ENCODE measurements at regions not wholly inside any gene's neighbourhood (a gene's known extent, or its start where the extent isn't known, plus 50 kb on each side); places are given as distances from the start of the nearest gene placed in this dataset.

DNA sequence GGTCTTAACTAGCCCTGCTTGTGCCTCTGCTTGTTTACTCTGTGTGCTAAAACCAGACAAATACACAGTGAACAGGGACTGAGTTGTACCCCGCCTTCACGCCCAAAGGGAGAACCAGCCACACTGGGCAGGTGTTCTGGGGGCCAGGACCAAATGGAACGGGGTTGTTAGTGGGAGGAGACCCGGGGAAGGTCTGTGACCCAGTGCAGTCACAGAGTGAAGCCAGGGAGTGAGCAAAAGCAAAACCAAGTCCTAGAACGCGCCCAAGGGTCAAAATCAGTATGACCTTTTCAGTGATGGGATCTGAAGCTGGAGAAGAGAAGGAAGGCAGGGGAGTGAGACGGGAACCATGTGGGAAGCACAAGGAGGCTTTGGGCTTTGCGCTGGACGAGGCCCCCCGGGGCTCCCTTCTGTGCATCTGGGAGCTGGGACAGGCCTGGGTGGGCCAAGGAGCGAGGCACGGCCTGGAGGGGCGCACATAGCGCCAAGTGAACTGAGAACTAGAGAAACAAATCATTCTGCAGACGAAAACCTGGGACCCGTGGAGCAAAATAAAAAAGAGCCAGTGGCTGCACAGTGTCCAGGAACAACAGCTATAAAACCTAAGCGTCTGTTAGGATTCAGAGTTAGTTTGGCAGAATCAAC, 78.3 kb upstream of the ALDH1A3 start:
- TF ChIP-seq, protein P1, sequence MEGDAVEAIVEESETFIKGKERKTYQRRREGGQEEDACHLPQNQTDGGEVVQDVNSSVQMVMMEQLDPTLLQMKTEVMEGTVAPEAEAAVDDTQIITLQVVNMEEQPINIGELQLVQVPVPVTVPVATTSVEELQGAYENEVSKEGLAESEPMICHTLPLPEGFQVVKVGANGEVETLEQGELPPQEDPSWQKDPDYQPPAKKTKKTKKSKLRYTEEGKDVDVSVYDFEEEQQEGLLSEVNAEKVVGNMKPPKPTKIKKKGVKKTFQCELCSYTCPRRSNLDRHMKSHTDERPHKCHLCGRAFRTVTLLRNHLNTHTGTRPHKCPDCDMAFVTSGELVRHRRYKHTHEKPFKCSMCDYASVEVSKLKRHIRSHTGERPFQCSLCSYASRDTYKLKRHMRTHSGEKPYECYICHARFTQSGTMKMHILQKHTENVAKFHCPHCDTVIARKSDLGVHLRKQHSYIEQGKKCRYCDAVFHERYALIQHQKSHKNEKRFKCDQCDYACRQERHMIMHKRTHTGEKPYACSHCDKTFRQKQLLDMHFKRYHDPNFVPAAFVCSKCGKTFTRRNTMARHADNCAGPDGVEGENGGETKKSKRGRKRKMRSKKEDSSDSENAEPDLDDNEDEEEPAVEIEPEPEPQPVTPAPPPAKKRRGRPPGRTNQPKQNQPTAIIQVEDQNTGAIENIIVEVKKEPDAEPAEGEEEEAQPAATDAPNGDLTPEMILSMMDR (IDR thresholded peaks at IDR 0.05) = no peak
- Histone ChIP-seq H3K4me3 (ENCODE audit: low read depth in 1 of 2, low read length in 1 of 2) (no peak overlapping the region), H3K27me3 (peaks cover 22% of the 10 kb centered on the region), H3K27ac (no peak overlapping the region), H3K4me1 (ENCODE audit: control insufficient read depth in 1 of 2, insufficient read depth in 1 of 2, low read depth in 1 of 2, low read length in 1 of 2) (no peaks in the 10 kb centered on the region), H3K9me3 (no peaks in the 10 kb centered on the region), H3K36me3 (no peaks in the 10 kb centered on the region)

DNA sequence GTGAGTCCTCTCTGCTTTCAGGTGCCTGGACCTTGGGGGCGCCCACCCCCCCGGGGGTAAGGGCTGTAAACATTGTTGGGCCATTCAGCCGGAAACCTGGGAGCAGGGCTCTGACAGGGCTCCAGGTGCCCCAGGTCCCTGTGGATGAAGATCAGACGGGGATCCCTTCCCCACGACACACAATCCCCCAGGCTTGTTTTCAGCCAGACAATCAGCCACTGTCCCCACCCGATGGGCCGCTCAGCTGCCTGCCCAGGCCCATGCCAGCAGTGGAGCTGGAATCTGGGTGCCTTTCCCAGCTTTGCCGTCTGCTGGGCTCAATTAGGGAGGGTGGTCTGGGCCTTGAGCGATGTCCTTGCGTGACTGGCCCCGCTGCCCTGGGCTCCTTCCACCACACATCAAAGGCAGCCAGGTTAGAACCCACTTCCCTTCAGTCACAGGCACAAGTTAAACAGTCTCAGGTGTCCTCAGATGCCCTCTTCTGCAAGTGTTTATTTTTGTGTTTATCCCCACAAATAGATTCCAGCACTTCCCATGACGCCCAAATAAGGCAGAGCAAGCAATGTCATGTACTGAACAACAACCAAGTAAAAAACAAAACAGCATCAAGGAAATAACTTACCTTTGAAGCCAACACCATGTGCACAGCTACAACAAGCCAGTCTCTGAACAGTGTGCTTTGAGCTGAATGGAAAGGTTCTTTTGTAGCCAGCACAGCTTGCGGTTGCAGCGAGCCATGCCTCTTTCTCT, 77.0 kb upstream of the ALDH1A3 start:
- Histone ChIP-seq H3K4me3 (ENCODE audit: low read depth in 1 of 2, low read length in 1 of 2) (no peak overlapping the region), H3K36me3 (no peaks in the 10 kb centered on the region), H3K27me3 (peaks cover 10% of the 10 kb centered on the region), H3K9me3 (peaks cover 6% of the 10 kb centered on the region), H3K27ac (no peak overlapping the region), H3K4me1 (ENCODE audit: control insufficient read depth in 1 of 2, insufficient read depth in 1 of 2, low read depth in 1 of 2, low read length in 1 of 2) (no peaks in the 10 kb centered on the region)
- TF ChIP-seq, protein P1 (IDR thresholded peaks at IDR 0.05) = no peak

DNA sequence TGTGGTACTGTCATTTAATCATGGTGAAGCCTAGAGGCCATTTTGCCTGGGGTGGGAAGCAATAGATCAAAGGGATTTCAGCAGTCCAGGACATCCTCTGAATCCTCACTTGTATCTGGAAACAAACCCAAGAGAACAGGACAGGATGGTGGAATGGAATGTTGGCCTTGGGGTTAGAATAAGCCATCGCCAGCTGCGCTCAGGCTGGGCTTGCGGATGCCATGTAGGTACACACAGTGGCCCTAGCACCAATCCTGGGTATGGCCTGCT, 76.5 kb upstream of the ALDH1A3 start:
- Histone ChIP-seq H3K36me3 (no peaks in the 10 kb centered on the region), H3K4me3 (ENCODE audit: low read depth in 1 of 2, low read length in 1 of 2) (no peak overlapping the region), H3K9me3 (peaks cover 11% of the 10 kb centered on the region), H3K4me1 (ENCODE audit: control insufficient read depth in 1 of 2, insufficient read depth in 1 of 2, low read depth in 1 of 2, low read length in 1 of 2) (no peaks in the 10 kb centered on the region), H3K27me3 (peaks cover 5% of the 10 kb centered on the region), H3K27ac (no peak overlapping the region)
- TF ChIP-seq, protein P1 (IDR thresholded peaks at IDR 0.05) = no peak

DNA sequence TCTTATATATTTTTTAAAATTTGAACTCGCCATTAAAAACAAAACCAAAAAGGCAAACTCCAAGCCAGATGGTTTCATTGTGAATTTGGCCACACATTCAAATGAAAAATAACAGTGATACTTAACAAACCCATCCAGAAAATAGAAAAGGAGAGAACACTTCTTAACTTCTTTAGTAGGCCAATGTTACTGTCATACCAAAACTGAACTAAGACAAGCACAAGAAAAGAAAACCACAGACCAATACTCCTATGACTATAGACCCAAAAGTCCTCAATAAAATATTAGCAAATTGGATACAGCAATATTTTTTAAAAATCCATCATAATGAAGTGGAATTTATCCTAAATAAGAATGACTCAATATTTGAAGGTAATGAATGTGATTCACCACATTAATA, 73.5 kb upstream of the ALDH1A3 start:
- TF ChIP-seq, protein P1 (IDR thresholded peaks at IDR 0.05) = no peak
- H3K36me3 ChIP-seq = no peaks in the 10 kb centered on the region
- no peak overlapping the region for H3K27ac ChIP-seq
- no peaks in the 10 kb centered on the region for H3K4me1 ChIP-seq (ENCODE audit: control insufficient read depth in 1 of 2, insufficient read depth in 1 of 2, low read depth in 1 of 2, low read length in 1 of 2)
- H3K27me3 ChIP-seq = no peaks in the 10 kb centered on the region
- peaks cover 14% of the 10 kb centered on the region for H3K9me3 ChIP-seq
- H3K4me3 ChIP-seq (ENCODE audit: low read depth in 1 of 2, low read length in 1 of 2) = no peak overlapping the region

DNA sequence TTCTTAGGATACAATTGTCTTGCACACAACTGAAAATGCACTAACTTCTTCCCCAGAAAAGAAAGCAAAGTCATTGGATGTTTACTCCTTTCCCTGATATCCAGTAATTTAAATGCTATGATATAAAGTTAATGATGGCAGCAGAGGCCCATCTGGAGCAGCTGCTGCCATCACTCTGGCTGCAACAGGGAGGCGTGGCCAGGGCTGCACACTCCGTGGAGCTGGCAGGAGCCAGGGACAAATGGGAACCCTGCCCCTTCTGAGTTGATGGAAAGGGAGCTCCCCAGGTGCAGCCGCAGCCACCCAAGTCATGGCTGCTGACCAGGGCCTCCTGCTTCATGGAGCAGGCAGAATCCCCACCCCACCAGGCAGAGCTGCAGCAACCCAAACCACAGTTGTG, 72.6 kb upstream of the ALDH1A3 start:
- H3K9me3 ChIP-seq = peaks cover 14% of the 10 kb centered on the region
- H3K27me3 ChIP-seq = no peaks in the 10 kb centered on the region
- TF ChIP-seq, protein P1 (IDR thresholded peaks at IDR 0.05) = no peak
- no peaks in the 10 kb centered on the region for H3K4me1 ChIP-seq (ENCODE audit: control insufficient read depth in 1 of 2, insufficient read depth in 1 of 2, low read depth in 1 of 2, low read length in 1 of 2)
- H3K27ac ChIP-seq = no peak overlapping the region
- no peaks in the 10 kb centered on the region for H3K36me3 ChIP-seq
- no peak overlapping the region for H3K4me3 ChIP-seq (ENCODE audit: low read depth in 1 of 2, low read length in 1 of 2)

All from neutrophil (primary cell).